Nephron (organoid): ENCODE measurements at regions not wholly inside any gene's neighbourhood (a gene's known extent, or its start where the extent isn't known, plus 50 kb on each side); places are given as distances from the start of the nearest gene placed in this dataset.
"Not testable (repeated sequence)": the region's sequence is repeated elsewhere in the genome, so short reads cannot be mapped to it uniquely, and the experiment has no call there.

Source experiments
- H3K27ac Mint-ChIP-seq, 3 experiments: 2 replicates each; pipeline ENCODE4 v1.8.0; 2020; ENCODE audit warnings: mixed read lengths in 3 of 3, mild to moderate bottlenecking in 2 of 3, moderate library complexity in 1 of 3
- H3K27me3 Mint-ChIP-seq: 2 replicates; pipeline ENCODE4 v1.8.0; 2021; ENCODE audit warnings: low read depth, mild to moderate bottlenecking, moderate library complexity, mixed read lengths
- H3K36me3 Mint-ChIP-seq: 2 replicates; pipeline ENCODE4 v1.8.0; 2020; ENCODE audit warnings: low read depth, mixed read lengths
- H3K4me1 Mint-ChIP-seq: 2 replicates; pipeline ENCODE4 v1.8.0; 2020; ENCODE audit warnings: mixed read lengths
- H3K4me3 Mint-ChIP-seq, 3 experiments: 2 replicates each; pipeline ENCODE4 v1.8.0; 2020; ENCODE audit warnings: mild to moderate bottlenecking in 3 of 3, mixed read lengths in 3 of 3, moderate library complexity in 2 of 3
- H3K9me3 Mint-ChIP-seq: 2 replicates; pipeline ENCODE4 v1.8.0; 2020; ENCODE audit warnings: mixed read lengths
- CTCF ChIP-seq, 3 experiments: fragments of 200-600 bp; sonication (generic); IDR thresholded peaks; one replicate each; pipeline ENCODE4 v1.5.0; 2021; ENCODE audit warnings: antibody characterized with exemption in 3 of 3; ENCODE audit not compliant: unreplicated experiment in 3 of 3

- no peaks in the 10 kb centered on the region for H3K27me3 Mint-ChIP-seq
- H3K9me3 Mint-ChIP-seq: no peaks in the 10 kb centered on the region
- H3K4me3 Mint-ChIP-seq: no peak overlapping the region
- no peak for TF ChIP-seq CTCF (IDR thresholded peaks at IDR 0.05; ENCODE audit: unreplicated experiment in 3 of 3)
- H3K27ac Mint-ChIP-seq: peak overlapping the region in 2 of 3 experiments; percentile 38 to 70
- peaks cover 21% of the 10 kb centered on the region for H3K4me1 Mint-ChIP-seq
- H3K36me3 Mint-ChIP-seq: no peaks in the 10 kb centered on the region
Observed at GRCh38 chr2:43144263-43144662, 82.1 kb downstream of the ZFP36L2 start.

- TF ChIP-seq CTCF (IDR thresholded peaks at IDR 0.05; ENCODE audit: unreplicated experiment in 3 of 3): no peak
- Mint-ChIP-seq H3K27me3 (no peaks in the 10 kb centered on the region), H3K4me3 (no peak overlapping the region), H3K36me3 (no peaks in the 10 kb centered on the region), H3K27ac (peak overlapping the region in 2 of 3 experiments; percentile 38 to 70), H3K9me3 (no peaks in the 10 kb centered on the region), H3K4me1 (peaks cover 24% of the 10 kb centered on the region)
Observed at GRCh38 chr2:43143756-43144155, 82.7 kb downstream of the ZFP36L2 start.

GRCh38 chr2:43142921-43143438 lies 83.4 kb downstream of the ZFP36L2 start:
- Mint-ChIP-seq H3K9me3 (no peaks in the 10 kb centered on the region), H3K27me3 (no peaks in the 10 kb centered on the region), H3K4me1 (peaks cover 29% of the 10 kb centered on the region), H3K27ac (peak overlapping the region; percentile 51 to 75 (median 57)), H3K4me3 (no peak overlapping the region), H3K36me3 (no peaks in the 10 kb centered on the region)
- TF ChIP-seq CTCF (IDR thresholded peaks at IDR 0.05; ENCODE audit: unreplicated experiment in 3 of 3): no peak

GRCh38 chr2:43141636-43142151 lies 84.7 kb downstream of the ZFP36L2 start:
- H3K36me3 Mint-ChIP-seq, H3K27ac Mint-ChIP-seq, H3K27me3 Mint-ChIP-seq, H3K9me3 Mint-ChIP-seq, H3K4me3 Mint-ChIP-seq: not testable (repeated sequence)
- peaks cover 41% of the 10 kb centered on the region for H3K4me1 Mint-ChIP-seq

- no peaks in the 10 kb centered on the region for H3K36me3 Mint-ChIP-seq
- H3K4me1 Mint-ChIP-seq: peaks cover 46% of the 10 kb centered on the region
- no peak for TF ChIP-seq CTCF (IDR thresholded peaks at IDR 0.05; ENCODE audit: unreplicated experiment in 3 of 3)
- peak overlapping the region; percentile 94 to 98 (median 95) for H3K27ac Mint-ChIP-seq
- H3K9me3 Mint-ChIP-seq: no peaks in the 10 kb centered on the region
- H3K4me3 Mint-ChIP-seq: peak overlapping the region in 1 of 3 experiments; percentile 8
- H3K27me3 Mint-ChIP-seq: no peaks in the 10 kb centered on the region
Observed at GRCh38 chr2:43139996-43140621, 86.3 kb downstream of the ZFP36L2 start.

- no peak for TF ChIP-seq CTCF (IDR thresholded peaks at IDR 0.05; ENCODE audit: unreplicated experiment in 3 of 3)
- H3K27ac Mint-ChIP-seq: peak overlapping the region; percentile 94 to 98 (median 95)
- no peaks in the 10 kb centered on the region for H3K36me3 Mint-ChIP-seq
- H3K27me3 Mint-ChIP-seq: no peaks in the 10 kb centered on the region
- no peaks in the 10 kb centered on the region for H3K9me3 Mint-ChIP-seq
- H3K4me1 Mint-ChIP-seq: peaks cover 46% of the 10 kb centered on the region
- H3K4me3 Mint-ChIP-seq: peak overlapping the region in 1 of 3 experiments; percentile 8
Observed at GRCh38 chr2:43139501-43139900, 86.9 kb downstream of the ZFP36L2 start.
